ENCODE measurements at regions not wholly inside any gene's neighbourhood (a gene's known extent, or its start where the extent isn't known, plus 50 kb on each side); places are given as distances from the start of the nearest gene placed in this dataset.

GRCh38 chr18:76679259-76679658 lies 143.1 kb upstream of the ZNF236 start:
- no peak for DNase-seq

- DNase-seq: no peak
Observed at GRCh38 chr18:76678248-76678647, 144.1 kb upstream of the ZNF236 start.

- DNase-seq: no peak
Observed at GRCh38 chr18:76674596-76674995, 147.8 kb upstream of the ZNF236 start.

GRCh38 chr18:76673281-76674185 lies 148.8 kb upstream of the ZNF236 start:
- no peak for DNase-seq

GRCh38 chr18:76672627-76673026 lies 149.7 kb upstream of the ZNF236 start:
- DNase-seq: no peak

GRCh38 chr18:76670564-76671288 lies 151.6 kb upstream of the ZNF236 start:
- no peak for DNase-seq

GRCh38 chr18:76668546-76668945 lies 153.8 kb upstream of the ZNF236 start:
- no peak for DNase-seq

GRCh38 chr18:76668119-76668518 lies 154.2 kb upstream of the ZNF236 start:
- DNase-seq: no peak

- DNase-seq: no peak
Observed at GRCh38 chr18:76667603-76668002, 154.8 kb upstream of the ZNF236 start.

- DNase-seq: no peak
Observed at GRCh38 chr18:76662626-76663025, 159.7 kb upstream of the ZNF236 start.

GRCh38 chr18:76660571-76661192 lies 161.7 kb upstream of the ZNF236 start:
- DNase-seq: no peak

- DNase-seq: no peak
Observed at GRCh38 chr18:76658627-76659026, 163.6 kb upstream of the ZNF516 start.

GRCh38 chr18:76657911-76658470 lies 162.9 kb upstream of the ZNF516 start:
- no peak for DNase-seq

GRCh38 chr18:76656925-76657827 lies 162.1 kb upstream of the ZNF516 start:
- no peak for DNase-seq

- DNase-seq: no peak
Observed at GRCh38 chr18:76654577-76654976, 159.5 kb upstream of the ZNF516 start.

- no peak for DNase-seq
Observed at GRCh38 chr18:76647322-76647721, 152.3 kb upstream of the ZNF516 start.

- no peak for DNase-seq
Observed at GRCh38 chr18:76644580-76644979, 149.5 kb upstream of the ZNF516 start.

GRCh38 chr18:76643996-76644395 lies 149.0 kb upstream of the ZNF516 start:
- no peak for DNase-seq

- DNase-seq: no peak
Observed at GRCh38 chr18:76643199-76643598, 148.2 kb upstream of the ZNF516 start.

- no peak for DNase-seq
Observed at GRCh38 chr18:76640438-76640837, 145.4 kb upstream of the ZNF516 start.

GRCh38 chr18:76634564-76634963 lies 139.5 kb upstream of the ZNF516 start:
- DNase-seq: no peak

- no peak for DNase-seq
Observed at GRCh38 chr18:76633588-76634269, 138.7 kb upstream of the ZNF516 start.

Data from NCI-H1436 treated with DMSO at 0.1 percent for 48 hours (cell line).